GM06990 (cell line): ENCODE measurements at regions not wholly inside any gene's neighbourhood (a gene's known extent, or its start where the extent isn't known, plus 50 kb on each side); places are given as distances from the start of the nearest gene placed in this dataset.

Source experiments
- DNase-seq: peaks from one replicate; pipeline ENCODE4 v3.0.0-alpha.2; 2011; ENCODE audit not compliant: insufficient read length; ENCODE audit errors: extremely low read depth
- H3K27me3 ChIP-seq: replicated peaks from 2 replicates; pipeline ENCODE4 v1.6.0; 2011; ENCODE audit warnings: low read length; ENCODE audit not compliant: control insufficient read depth, insufficient read depth
- H3K36me3 ChIP-seq: 2 replicates; pipeline ENCODE4 v1.5.1; 2011; ENCODE audit warnings: low read length; ENCODE audit not compliant: control insufficient read depth, insufficient read depth
- H3K4me3 ChIP-seq: replicated peaks from 2 replicates; pipeline ENCODE4 v1.5.1; 2011; ENCODE audit warnings: low read depth, mild to moderate bottlenecking, control low read depth, low read length
- CTCF ChIP-seq: IDR thresholded peaks from 2 replicates; pipeline ENCODE4 v1.5.1; 2011; ENCODE audit warnings: low read length, control low read depth, mild to moderate bottlenecking, inconsistent platforms; ENCODE audit not compliant: insufficient read depth, poor library complexity, severe bottlenecking

- no peak for DNase-seq
- no peak for TF ChIP-seq CTCF
- Histone ChIP-seq H3K27me3 (no peaks in the 10 kb centered on the region), H3K36me3 (no peaks in the 10 kb centered on the region), H3K4me3 (no peak overlapping the region)
Observed at GRCh38 chr5:105503950-105504349, 1941.4 kb upstream of the NUDT12 start.

- no peak for DNase-seq
- Histone ChIP-seq H3K36me3 (no peaks in the 10 kb centered on the region), H3K27me3 (no peaks in the 10 kb centered on the region), H3K4me3 (no peak overlapping the region)
- TF ChIP-seq CTCF = no peak
Observed at GRCh38 chr5:105501315-105501714, 1938.7 kb upstream of the NUDT12 start.

GRCh38 chr5:105475401-105475800, 1912.8 kb upstream of the NUDT12 start:
- Histone ChIP-seq H3K27me3 (no peaks in the 10 kb centered on the region), H3K4me3 (no peak overlapping the region), H3K36me3 (no peaks in the 10 kb centered on the region)
- no peak for TF ChIP-seq CTCF
- DNase-seq = no peak

GRCh38 chr5:105462377-105462776, 1899.8 kb upstream of the NUDT12 start:
- Histone ChIP-seq H3K27me3 (no peaks in the 10 kb centered on the region), H3K36me3 (no peaks in the 10 kb centered on the region), H3K4me3 (no peak overlapping the region)
- no peak for TF ChIP-seq CTCF
- DNase-seq = no peak

GRCh38 chr5:105460721-105461120, 1898.1 kb upstream of the NUDT12 start:
- DNase-seq = no peak
- Histone ChIP-seq H3K36me3 (no peaks in the 10 kb centered on the region), H3K27me3 (no peaks in the 10 kb centered on the region), H3K4me3 (no peak overlapping the region)
- TF ChIP-seq CTCF = no peak

- no peak for TF ChIP-seq CTCF
- no peak for DNase-seq
- no peaks in the 10 kb centered on the region for H3K36me3 ChIP-seq
Observed at GRCh38 chr5:105453216-105453807, 1890.7 kb upstream of the NUDT12 start.

More at GRCh38 chr5:105453216-105453807, 1890.7 kb upstream of the NUDT12 start:
- Histone ChIP-seq H3K4me3 (no peak overlapping the region), H3K27me3 (no peaks in the 10 kb centered on the region)
